HG03558 (cell line): ENCODE measurements at regions not wholly inside any gene's neighbourhood (a gene's known extent, or its start where the extent isn't known, plus 50 kb on each side); places are given as distances from the start of the nearest gene placed in this dataset.
"Not testable (repeated sequence)": the region's sequence is repeated elsewhere in the genome, so short reads cannot be mapped to it uniquely, and the experiment has no call there.

ENCODE experiments used
- ATAC-seq: cut with Tn5 transposase; IDR thresholded peaks from one replicate; pipeline ENCODE4 v1.9.1; 2021; ENCODE audit warnings: moderate number of reproducible peaks; ENCODE audit not compliant: unreplicated experiment; ENCODE audit errors: extremely low read depth

DNA sequence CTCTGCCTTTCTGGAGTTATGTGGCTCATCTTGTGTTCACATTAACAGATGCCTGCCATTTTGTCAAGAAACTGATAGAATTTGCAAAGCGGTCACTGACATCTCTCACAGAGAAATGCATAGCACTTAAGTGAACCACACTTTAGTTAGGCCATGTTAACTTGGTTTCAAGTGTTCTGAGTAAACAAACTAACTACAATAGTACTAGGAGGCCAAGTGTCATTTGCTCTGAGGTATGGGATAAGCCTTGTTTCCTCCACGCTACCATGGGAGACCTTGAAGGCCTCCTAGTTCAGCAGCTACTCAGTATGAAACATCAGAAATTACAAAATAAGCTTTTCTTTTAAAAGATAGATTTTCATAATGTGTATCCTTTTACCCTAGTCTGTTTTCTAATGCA, 143.5 kb upstream of the MARCKS start:
- no peak for ATAC-seq

DNA sequence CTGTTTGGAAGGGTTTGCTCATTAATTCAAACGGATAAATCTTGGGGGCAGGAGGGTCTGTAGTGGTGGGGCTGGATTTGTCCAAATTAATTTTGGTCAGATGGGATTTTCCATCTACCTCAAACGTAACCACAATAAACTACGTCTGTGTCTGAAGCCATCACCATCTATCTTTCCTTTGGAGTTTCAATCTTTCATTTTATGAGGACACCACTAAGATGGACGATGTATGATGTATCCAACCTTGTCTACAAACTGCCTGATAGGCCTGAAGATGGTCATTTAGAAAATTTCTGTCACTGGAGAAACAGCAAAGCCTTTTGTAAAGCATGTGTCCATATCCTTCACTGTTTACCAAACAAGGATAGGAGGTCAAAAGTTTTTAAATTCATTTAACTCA, 138.6 kb upstream of the MARCKS start:
- no peak for ATAC-seq

DNA sequence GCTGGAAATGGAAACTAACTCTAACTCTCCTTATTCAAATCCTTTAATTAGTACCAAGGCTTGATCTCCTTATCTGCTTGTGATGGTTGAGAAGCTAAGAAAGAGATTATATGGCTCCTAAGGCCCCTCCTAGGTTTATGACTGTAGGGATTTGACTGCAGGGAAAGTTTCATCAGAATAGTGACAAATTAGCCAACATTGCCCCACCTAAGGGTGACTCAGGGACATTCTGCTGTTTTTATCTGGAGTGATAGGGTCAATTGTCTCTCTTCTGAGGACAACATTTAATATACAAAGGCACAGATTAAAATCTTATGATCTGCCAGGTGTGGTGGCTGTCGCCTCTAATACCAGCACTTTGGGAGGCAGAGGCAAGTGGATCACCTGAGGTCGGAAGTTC, 138.1 kb upstream of the MARCKS start:
- no peak for ATAC-seq

DNA sequence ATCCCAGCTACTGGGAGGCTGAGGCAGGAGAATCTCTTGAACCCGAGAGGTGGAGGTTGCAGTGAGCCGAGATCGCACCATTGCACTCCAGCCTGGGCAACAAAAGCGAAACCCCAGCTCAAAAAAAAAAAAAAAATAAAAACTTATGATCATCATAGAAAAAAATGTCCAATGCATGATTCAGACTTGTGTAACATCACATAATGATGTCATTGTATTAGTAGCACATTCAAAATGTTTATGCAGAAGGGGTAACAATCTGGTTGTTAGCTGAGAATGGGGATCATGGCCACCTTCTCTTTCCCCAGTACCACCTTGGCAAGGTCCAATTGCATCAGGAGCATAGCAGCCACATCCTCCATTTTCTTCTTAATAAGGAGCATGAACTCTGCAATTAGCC, 137.6 kb upstream of the MARCKS start:
- ATAC-seq = no peak

DNA sequence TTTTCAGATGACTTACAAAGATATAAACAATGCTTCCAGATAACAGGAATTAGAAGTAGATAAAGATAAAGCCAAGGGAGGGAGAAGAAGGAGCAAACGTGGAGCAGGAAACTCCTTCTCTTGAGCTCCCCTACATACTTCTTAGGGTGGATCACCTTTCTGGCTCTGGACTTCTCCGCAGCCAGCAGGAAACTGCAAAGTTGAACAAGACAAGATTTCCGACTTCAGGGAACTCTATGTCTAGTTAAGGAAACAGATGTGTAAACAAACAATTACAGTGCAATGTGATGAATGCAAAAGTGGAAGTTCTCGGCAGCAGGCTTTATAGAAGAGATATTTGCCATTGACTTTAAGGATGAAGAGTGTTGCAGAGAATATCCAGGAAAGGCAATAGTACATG, 134.0 kb upstream of the MARCKS start:
- no peak for ATAC-seq

DNA sequence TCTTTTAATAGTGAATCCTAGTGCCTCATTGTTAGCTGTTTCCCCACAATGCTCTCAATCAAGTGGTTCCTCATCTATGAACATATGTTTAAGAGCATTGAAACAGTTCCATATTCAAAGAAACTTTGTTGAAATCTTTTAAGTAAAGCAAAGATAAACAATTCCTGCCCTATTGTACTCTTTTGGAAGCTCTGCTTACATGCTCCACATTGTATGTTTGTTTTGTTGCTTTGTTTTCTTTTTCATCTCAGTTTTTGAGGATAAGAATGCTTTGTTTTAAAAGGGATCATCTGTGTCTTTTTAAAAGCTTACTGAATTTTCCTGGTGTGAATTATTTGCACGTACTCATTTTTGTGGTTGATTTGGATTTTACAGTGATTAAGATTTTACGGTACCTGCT, 132.2 kb upstream of the MARCKS start:
- ATAC-seq = not testable (repeated sequence)

DNA sequence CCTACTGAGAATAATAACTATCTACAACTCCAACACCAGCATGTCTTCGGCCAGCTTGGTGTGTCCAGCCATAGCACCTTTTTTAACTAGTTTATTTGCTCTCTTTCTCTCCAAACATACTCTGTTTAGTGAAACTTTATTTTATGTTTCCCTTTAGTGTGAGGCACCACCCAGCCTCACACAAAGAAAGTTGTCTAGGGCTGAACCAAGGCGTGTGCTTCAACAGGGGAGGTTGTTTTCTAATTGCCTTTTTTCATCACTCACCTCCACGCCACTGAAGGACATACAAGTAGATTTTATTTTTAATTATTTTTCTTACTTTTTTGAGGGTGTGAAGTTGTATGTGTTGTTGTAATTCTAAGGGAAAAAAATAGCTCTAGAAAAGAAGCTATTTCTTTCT, 125.6 kb upstream of the MARCKS start:
- no peak for ATAC-seq

DNA sequence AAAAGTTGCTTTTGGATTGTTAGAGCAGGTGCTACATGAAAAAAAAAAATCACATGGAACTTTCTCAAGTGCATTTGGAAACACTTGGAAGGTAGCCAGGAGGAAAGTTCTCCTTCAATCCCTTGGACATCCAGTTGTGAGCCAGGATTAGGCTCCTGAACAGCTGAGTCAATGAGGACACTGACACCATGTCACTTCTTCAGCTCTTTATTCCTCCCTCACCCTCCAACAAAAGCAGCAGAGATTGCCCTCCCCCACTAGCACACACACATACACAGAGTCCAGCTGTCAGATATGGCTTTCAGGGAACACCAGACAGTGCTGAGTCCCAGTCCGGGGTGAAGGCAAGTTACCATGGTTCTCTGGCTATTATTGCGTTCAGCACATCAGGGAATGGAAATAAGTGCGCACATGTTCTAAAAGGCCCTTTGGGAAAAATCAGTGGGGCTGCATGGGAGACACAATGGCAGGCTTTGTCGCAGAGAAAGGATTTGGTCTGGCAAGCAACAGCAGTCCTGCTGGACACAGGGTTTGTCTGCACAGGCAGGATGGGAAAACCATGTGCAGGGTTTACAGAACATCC, 124.7 kb upstream of the MARCKS start:
- no peak for ATAC-seq

DNA sequence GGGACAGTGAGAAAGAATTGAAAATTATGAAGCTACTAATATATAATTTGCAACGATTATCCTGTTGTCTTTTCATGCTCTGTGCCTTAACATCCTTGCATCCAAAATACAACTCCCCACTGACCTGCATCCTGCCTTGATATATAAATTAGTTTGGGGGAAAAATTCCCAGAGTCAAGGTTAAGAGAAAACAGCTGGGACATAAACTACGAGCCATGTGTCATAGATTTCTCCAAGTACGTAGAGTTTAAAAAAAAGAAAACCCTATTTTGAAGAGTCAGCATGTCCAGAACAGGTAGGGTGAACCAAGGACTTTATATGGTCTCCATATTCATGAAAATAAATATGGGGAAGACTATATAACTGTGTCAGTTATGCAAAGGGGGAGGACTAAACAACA, 123.8 kb upstream of the MARCKS start:
- no peak for ATAC-seq

DNA sequence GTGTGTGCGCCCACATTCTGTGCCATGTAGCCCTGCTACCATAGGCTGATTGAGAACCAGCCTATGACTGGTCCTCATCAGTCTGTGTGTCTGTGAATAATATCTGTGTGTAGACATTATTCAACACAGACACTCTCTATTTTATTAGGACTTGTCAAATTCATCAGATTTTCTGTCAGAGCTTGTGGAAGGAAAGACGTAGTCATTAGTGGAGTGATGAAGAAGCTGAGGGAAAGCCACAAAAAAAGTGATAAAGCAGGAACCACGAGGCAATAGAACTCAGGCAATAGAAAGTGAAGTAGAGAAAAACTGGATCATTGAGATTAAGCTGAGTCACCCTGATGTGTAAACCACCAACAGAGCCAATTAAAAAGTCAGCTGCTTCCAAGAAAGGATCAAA, 122.2 kb upstream of the MARCKS start:
- no peak for ATAC-seq

DNA sequence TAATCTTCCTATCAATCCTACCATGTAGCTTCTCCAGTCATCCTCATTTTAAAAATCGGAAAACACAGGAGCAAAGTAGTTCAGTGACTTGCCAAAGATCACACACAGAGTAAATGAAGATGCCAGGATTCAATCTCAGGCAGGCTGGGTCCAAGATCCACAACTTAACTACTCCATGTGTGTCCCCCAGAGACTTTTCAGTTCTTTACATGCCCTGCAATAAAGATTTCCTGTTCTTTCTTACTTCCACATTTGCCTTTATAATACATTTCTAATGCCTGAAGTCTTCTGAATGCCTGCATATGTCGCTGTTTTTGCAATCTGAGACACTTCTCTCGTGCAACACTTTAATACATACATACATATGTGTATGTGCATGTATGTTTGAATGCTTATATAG, 121.7 kb upstream of the MARCKS start:
- no peak for ATAC-seq

DNA sequence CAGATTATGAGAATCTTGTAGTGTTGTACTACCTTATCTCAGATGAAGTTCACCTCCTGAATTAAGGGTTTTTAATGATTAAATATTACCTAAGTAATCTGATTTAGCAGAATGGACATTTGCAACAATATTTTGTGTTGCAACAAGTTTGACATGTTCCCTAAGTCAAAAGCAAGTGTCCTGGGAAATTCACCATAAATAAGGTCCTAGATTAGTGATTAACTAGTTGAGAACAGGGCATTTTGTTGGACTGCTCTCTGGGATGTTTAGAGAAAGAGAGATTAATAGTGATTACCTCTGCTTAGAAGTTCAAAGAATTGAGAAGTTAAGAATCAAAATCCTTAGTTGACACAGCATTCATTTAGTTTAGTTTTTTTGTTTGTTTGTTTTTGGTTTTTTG, 120.2 kb upstream of the MARCKS start:
- ATAC-seq = no peak

DNA sequence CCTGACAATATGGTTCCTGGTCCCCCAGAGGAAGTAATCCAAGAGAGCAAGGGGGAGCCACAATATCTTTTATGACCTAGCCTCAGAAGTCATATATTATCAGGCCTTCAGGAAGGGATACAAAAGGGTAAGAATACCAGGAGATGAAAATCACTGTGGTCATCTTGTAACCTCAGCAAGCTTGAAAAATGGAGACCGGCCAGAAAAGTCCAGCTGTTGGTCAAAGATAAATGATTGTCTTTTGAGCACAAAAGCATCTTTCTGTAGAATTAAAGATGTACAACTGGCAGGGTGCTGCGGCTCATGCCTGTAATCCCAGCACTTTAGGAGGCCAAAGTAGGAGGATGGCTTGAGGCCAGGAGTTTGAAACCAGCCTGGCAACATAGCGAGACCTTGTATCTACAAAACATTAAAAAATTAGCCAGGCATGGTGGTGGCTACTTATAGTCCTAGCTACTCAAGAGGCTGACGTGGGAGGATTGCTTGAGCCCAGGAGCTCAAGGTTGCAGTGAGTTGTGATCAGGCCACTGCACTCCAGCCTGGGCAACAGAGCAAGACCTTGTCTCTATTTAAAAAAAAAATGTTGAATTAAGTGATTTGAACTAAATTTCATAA, 118.0 kb upstream of the MARCKS start:
- ATAC-seq = no peak

DNA sequence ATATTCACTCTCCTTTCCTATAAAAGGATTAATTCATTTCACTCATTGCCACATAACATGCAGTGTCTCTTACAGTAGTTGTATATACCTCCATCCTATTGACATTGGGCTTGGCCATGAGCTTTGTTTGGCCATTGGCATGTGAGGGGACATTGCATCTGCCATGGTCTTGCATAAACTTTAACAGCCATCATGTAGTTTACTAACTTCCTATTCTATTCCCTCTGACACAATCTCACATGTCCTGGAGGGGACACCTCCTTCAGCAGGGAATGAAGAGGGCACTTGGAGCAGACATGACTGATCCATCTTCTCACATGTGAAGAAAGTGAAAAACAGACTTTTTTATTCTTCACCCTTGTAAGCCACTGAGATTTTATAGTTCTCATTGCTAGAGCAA, 115.5 kb upstream of the MARCKS start:
- ATAC-seq = no peak

DNA sequence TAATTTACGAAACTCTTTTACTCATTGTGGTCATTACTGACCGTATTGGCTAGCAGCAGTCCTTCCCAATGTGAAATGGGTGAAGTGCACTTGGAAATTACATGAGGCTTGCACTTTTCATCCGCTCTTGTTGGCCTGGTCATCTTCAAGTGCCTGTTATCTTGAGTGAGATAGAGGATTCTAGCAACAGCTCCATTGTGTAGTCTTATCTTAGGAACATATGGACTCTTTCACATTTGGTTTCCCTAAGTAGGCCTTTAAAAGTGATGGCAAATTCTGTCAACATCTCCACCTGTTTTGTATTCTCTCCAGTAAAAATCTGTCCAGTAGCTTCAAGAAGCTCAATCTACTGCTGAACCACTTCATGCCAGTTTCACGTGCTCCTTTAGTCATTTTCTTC, 114.8 kb upstream of the MARCKS start:
- no peak for ATAC-seq

DNA sequence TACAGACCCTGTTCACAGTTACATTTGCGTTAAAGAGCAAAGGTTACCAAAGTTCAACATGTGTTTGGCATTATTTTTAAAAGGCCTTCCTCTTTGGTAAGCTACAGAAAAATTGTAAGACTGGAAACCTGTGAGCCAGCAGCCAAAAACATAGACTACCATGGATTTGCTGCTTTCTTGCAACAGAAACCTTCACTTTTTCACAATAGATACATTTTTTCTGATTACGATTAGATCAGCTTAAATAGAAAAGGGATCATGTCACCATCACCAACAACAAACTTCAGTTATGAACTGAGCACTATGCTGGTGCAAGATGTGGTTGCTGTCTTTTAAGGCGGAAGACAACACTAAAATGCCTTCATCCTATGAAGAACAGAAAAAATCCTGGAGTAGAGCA, 112.3 kb upstream of the MARCKS start:
- ATAC-seq = no peak

DNA sequence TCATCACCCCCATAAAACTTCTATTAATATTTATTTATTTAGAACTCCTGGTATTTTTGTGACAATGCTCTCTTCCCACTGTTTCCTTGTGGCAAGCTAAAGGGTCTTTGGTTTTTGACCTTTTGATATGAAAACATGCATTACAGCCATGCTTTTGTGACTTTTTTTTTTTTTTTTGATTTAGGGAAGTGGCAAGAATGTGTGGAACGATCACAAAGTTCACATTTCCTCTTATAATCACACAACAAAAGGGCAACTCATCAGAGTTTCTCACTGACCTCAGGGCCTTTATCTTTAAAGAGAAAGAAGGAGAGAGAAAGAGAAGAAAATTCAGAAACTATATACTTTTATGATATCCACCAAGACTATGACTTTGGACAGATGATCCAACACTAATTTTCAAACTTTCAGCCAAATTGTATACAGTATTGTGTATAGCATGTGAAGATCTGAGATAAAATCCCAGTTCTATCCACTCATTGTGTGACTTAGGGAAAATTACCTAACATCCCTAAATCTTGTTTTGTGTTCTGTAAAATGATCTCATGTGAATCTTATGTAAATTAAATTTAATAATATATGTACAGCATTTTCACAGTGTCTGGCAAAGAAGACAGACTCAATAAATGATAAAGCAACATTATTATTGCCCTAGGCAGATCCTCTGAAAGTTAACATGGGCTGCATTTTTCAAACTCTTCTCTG, 106.8 kb upstream of the MARCKS start:
- no peak for ATAC-seq

DNA sequence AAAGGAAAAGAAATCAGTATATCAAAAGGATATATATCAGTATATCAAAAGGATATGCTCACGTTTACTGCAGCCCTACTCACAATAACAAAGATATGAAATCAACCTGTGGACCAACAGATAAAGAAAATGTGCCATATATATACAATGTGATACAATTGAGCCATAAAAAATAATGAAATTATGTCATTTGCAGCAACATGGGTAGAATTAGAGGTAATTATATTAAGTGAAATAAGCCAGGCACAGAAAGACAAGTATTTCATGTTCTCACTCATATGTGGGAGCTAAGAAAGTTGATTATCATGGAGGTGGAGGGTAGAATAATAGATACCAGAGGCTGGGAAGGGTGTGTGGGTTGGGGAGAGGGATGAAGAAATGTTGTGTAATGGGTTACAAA, 102.9 kb upstream of the MARCKS start:
- ATAC-seq = no peak

DNA sequence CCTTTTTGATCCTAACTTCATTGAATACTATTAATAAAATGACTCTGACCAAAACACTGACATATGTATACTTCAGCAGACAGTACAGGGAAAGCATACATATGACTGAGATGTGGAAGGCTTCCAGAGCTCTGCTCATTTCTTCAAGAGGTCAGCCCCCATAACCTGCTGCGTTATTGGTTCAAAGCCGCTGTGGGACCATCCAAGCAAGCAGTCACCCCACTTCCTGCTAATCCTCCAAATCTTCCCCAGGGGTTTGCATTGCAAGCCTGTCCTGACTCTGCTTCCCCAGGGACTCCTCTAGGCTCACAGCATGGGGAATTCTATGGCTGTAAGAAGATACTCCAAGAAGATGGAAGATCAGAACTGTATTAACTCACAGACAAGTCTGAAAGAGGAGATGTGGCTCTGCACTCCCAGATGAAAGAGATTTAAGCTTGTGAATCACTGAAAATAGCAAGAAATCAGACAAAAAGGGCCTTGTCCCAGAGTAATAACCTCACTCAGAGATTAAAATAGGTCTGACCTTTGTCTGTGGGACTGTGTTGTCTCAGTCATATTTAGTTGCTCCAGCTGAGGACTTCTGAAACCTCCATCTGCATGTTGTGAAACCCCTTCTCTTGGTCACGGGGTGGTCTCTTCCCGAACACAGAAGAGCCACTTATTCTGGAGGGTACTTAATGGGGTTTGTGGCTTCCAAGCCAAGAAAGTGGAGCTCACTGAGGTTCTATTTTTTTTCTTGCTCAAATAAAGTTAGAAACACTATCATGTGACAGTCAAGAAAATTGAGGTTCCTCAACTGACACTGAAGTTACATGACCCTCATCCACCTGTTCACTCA, 101.5 kb upstream of the MARCKS start:
- peak; percentile 60 for ATAC-seq

DNA sequence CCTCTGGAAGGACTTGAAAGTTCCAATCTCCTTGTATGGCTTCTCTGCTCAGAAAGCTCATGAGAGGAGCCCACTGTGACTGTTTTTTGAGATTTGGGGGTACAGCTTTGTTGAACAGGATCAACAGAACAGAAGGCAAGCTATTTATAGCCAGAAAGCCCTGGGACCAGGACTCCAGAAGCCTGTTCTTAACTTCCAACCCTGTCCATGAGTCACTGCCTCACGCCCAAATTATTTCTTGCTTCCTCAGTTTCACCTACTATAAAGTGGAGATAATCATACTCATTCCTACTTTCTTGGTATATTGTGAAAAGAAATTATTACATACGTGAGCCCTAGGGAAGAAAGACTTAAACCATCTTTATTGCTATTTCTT, 100.9 kb upstream of the MARCKS start:
- ATAC-seq = no peak

DNA sequence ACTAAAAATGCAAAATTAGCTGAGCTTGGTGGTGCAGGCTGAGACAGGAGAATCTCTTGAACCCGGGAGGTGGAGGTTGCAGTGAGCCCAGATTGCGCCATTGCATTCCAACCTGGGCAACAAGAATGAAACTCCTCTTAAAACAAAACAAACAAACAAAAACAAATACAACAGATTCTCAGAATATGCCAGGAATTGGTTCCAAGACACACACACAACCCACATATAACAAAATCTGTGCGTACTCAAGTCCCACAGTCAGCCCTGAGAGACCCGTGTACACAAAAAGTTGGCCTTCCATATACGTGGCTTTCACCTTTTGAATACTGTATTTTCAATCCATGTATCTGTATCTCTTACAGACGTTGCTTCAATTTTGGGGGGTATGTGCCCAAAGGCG, 98.9 kb upstream of the MARCKS start:
- ATAC-seq = no peak
